Activated effector memory CD4-positive, alpha-beta T cell treated with Interleukin-2 at 50 U/mL for 16 hours (primary cell): ENCODE measurements at regions not wholly inside any gene's neighbourhood (a gene's known extent, or its start where the extent isn't known, plus 50 kb on each side); places are given as distances from the start of the nearest gene placed in this dataset.

Experiments used
- DNase-seq: peaks from one replicate; pipeline ENCODE4 v3.0.0-alpha.2; 2020

DNA sequence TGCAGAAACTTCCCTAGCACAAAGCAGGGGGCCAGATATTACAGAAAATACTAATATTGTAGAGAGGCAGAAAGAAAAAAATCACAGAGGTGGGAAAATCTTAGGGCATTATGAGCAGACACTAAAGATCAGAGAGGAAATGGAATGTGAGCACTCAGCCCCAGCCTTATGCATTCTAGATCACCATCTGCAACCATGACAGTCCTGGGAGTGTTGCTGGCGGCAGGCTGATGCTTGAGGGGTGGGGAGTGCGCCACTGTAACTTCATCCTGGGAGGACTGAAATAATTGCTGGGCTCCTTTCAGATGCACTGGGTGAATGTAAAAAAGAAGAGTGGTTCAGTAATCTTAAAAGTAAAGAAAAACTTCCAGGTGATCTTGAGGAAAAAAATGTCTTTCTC, 427.6 kb upstream of the SEMA6D start:
- DNase-seq: no peak

DNA sequence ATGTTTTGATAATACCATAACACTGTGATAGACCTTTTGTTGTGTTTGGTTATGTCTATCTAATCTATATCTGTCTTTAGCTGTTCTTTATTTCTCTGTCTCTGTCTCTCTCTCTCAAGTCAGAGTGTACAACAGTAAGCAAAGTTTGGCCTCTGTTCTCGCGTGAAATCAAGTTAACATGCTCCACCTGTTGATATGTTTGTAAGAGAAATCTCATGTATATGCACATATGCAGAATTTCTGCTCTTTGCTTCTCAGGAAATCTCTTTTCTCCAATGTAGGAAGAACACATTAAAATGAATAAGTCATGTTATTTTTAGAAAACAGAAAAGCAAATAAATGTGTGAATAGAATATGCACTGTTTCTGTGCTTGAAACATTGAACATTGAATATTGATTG, 425.5 kb upstream of the SEMA6D start:
- no peak for DNase-seq

DNA sequence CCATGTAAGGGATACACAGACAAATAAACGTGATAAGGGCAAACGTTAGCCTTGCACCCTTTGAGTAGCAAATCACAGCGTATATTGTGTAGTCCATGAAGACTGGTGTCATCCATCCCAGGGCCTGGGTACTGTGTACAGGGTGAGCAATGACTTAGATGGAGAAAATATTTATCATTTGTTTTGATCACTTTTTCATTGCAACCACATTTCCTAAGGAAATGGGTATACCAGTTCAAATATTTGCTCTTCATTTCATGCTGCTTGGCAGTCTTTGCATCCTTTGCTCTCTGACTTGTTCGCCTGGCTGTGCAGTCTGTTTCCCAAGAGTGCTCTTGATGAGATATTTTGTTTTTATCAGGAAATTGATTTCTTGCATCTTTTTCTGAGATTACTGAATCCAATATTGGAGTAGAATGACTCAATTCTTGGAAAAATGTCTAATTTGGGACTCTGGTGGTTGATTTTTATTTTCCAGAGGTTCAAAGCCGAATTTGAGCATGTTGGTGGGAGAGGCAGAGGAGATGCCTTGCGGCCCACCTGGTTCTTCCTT, 424.6 kb upstream of the SEMA6D start:
- DNase-seq: no peak

DNA sequence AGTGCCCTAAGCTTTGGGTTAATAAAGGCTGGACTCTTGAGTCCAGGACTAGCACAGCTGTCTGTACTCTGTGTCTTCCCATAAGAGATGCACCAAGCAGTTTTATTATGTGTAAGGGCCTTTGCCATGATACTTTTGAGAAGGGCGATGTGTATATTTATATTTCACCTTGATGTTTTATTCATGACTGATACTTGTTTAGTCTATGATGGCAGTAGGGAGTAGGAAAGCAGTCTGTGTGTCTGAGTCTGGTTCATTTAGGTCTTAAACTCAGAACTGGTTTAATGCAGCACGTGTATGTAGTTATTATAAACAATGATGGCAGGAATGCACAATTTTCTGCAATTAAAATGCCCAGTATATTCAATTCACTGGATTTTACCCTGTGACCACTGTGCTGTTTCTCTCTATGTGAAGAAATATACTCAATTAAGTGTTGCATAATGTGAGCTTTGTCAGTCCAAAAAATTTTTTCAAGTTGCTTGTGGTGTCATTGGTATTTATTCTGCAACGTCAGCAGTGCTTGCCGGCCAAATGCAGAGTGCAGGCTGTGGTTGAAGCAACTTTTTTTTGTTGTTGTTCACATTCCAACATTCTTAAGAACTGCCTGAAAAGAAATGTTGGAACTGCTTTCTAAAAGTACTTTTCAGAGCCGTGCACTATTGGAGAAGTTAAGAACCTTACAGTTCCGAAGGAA, 423.7 kb upstream of the SEMA6D start:
- no peak for DNase-seq

DNA sequence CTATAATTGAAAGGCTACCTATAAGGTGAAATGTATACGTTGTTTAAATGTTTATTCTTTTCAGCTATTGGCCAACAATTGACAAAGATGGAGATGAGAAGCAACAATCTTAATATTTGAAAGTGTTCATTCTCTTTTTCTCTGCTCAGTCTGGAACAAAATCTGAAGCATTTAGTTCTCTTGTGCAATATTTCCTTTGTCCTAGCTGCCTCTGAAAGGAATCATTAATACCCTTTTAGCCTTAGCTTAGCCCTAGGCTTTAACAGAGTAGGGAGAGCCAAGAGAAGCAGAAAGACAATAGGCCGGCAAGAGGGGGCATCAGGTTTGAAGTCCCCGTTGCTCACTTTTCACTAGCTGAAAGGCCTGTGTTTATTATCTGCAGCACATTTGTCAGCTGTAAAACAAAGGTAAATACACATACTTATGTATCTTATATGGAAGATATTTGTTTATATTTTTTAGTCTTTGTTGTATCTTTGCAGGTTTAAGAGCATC, 422.5 kb upstream of the SEMA6D start:
- DNase-seq: no peak

DNA sequence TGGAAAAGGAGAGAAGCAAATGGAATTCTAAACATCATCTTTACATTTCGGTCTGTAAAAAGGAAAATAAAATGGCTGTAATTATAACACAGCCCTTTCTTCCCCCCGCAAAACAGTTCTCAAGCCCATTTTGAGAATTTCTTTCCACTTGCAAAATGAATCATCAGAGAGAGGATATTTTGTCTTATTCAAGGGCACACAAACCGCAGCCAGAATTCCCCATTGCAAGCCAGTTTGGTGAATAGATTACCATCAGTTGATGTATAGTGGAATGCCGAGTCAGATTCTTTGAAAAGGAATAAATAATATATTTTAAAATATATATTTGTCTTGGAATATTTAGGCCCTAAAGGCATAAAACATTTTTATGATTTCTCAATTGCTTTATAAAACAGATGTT, 420.4 kb upstream of the SEMA6D start:
- no peak for DNase-seq

DNA sequence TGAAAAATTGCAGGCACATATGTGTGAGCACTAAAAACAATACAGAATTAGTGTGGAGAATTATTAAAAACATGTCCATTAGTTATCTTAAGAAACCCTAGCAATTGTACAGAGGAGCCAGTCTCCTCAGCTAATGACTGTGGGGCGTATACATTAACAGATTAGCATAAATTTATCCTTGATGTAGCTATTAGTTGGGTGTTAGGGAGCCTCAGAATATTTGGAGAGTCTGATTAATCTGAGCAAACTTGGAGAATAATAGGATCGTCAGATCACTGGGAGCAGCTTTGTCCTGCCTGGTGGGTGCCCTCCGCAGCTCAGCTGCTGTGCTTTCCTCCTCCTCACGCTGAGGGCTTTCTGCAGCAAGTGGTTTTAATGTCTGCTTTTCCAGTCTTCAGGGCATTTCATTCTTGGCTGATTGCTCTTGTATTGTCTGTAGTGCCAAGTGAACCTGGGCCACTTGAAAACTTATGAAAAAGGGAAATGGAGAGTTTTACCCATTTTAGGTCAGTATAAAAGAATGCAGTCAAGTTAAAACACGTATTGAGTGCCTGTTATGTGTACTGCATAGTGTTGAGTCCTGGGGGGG, 417.4 kb upstream of the SEMA6D start:
- no peak for DNase-seq

DNA sequence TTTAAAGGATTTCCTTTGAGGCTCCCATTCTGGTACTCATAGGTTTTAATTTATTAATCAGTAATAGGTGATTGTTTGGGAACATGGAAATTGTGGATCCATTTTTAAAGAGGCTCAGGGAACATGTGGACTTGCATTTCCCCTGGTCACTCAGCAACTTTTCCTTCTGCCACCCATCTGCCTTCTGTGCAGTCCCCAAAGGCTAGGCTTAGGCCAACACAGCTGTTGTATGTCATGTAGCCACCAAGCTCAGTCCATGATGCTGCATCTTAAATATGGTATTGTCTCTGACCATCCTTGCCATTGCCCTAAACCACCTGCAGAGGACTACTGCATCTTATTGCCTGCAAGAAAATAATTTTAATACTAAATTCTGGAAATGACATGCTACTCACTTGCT, 416.7 kb upstream of the SEMA6D start:
- DNase-seq: no peak

DNA sequence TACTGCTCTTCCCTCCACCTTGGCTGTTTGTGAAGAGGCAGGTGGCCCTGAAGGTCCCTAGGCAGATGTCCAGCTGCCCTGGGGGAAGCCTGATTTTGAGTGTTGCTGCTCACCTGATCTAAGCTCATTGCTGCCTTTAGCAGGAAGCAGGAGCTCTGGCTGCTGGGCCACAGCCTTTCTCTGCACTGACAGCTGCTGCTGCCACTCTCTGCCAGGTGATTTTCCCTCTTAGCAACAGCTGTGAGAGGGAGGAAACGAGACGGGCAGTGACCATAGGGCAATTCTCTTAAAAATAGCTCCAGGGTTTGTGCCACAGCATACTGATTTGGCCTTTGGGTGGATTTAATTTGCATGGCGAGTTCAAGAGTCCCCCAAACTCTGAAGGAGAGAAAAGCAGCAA, 415.8 kb upstream of the SEMA6D start:
- no peak for DNase-seq

DNA sequence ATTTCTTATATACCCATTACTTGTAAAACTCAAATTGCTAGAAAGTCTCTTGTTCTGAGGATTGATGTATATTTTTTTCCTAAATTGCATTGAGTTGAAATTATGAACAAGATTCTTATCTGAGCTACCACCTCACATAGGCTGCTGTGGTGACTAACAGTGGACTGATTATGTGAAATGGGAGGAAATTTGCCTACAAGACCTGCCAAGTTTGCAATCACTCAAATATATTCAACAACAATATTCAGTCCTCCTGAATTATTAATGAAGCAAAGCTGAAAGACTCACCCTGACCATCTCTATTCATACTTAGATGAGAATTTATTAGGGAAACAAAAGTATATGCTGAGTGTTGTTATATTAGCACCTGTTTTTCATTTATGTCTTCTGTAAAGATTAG, 412.6 kb upstream of the SEMA6D start:
- DNase-seq: no peak

DNA sequence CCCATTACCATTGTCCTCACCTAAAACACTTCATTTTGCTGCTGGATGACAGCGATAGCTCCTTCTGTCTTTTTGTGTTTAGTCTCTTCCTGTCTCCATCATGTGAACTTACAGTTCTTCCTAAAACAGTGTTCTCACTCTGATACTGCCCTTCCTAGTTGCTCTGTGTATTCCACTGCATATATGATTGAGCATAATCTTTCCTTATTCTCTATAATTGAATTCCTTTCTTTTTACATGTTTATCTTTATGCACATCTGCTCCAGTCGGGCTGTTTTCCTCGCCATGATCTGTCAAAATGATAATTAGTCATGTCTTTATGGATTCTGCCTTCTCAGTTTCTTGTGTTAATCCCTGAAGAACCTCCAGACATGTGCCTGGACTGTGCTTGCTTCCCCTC, 405.1 kb upstream of the SEMA6D start:
- DNase-seq: no peak

DNA sequence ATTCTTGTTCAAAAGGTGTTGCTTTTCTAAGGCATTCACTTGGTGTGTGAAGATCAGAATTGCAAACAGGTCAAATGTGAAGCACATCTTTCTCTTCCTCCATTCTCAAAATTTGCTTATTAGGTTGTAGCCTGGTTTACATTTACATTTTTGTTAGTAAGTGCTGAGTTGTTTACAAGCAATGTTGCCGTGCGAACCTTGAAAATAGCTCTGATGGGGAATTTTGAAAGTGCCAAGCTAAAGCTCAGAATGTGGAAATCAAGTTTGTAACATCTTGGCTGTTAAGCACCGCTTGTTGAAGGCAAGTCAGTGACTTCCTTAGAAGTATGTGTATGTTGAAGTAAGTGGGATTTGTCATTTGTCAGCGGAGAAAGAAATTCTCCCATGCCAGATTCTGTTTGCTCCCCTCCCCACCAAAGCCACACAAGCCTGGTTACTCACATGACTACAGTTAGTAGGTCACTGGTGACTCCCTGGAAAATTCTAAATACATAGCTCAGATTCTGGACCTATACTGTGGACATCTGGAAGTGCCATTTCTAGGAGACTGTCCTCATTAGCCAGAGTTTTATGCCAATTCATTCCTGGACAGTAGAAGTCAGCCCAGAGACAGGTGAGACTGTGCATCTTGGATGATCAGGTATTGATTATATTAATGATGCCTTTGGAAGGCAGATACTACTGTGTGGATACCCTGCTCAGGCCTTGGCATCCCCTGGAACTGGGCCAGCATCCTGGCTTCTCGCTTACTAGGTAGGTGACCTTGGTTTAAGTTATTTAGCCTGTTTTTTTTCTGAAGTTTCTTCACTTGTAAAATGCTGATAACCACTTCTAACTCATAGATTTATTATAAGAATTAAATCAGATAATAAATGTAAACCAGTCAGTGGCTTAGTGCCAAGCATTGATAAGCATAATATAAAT, 390.6 kb upstream of the SEMA6D start:
- no peak for DNase-seq

DNA sequence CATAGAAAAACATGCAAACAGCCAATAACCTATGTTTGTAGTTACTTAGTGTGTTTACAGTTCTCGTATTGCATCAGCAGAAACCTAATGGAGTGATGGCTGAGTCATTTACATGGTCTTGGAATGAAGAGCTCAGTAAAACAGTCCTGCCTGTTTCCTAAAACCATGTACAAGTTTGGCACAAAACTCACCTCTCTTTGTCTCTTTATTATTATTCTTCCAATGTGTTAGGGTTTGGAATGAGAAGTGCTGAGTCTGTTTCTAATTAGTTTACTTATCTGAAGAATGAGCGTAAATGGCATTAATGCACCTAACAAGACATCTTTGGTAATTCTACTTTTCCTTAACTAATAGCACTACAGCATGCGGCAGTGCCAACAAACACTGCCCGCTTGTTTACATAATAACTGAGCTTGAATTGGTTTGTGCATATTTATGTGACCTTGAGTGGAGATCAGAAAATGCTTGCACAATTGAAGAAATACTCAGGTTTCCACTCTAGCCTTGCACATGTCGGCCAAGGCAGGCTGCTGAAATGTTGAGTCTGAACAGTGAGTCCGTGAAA, 385.4 kb upstream of the SEMA6D start:
- no peak for DNase-seq

DNA sequence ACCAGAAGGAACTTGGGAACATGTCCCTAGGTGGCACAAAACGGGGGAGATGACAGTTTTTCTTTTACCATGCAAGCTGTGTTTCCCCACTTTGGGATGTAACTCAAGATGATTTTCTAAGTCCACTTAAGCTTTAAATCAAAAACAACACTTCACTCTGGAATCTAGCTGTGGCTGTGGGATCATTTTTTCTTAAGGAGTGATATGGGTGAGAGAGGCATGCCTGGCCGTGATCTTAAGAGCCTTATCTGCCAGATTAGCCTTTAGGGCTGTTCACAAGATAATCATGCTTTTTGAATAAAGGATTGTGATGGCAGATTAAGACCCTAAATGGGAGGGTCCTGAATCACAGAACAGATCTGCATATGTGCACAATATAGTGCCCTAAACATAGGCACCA, 384.8 kb upstream of the SEMA6D start:
- DNase-seq: no peak

DNA sequence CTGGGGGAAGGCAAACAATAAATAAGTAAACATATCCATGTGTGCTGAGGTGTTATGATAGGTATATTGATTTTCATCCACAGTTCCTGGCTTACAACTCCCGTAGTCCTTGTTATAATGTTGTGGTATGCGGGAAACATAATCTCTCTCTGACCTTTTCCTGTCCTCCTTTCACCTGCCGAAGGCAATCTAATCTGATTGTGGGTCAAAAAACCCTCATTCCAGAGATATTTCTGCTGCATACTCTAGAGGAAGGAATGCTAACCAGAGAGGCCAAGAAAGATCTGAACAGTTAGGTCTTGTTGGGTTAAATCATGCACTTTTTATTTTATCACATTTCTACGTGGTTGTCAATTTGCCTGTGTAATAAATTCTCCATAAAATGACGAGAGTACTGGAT, 383.6 kb upstream of the SEMA6D start:
- DNase-seq: no peak

DNA sequence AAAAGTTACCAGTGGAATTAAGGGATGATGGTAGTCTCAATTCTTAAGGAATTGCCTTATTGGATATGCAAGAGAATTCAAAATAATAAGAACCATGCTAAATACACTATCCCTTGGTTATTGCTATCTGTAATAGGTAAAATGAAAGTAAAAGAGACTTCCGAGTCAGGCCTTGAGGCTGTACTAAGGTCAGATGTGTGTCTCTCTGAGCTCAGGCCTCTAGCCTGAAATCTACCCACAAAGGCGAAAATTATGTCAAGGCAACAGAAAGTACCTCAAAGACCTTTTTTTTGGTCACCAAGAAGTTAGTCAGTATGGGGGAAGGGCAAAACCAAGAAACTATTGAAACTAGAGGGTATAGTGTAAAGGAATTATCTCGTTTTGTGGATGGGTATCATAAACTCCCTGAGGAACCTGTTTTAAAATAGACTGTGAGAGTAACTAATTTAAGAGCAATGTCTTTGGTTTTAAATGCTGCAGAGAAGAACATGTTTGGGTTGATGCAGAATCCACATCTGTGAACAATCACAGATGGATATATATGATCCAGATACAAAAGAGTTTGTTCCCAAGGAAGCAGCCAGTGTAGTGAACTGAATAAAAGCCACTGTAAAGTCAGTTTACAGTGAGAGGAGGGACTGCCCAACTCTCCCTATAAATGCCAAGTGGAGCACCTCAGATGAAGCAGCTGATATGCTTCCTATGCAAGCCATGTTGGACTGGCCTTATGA, 382.3 kb upstream of the SEMA6D start:
- no peak for DNase-seq

DNA sequence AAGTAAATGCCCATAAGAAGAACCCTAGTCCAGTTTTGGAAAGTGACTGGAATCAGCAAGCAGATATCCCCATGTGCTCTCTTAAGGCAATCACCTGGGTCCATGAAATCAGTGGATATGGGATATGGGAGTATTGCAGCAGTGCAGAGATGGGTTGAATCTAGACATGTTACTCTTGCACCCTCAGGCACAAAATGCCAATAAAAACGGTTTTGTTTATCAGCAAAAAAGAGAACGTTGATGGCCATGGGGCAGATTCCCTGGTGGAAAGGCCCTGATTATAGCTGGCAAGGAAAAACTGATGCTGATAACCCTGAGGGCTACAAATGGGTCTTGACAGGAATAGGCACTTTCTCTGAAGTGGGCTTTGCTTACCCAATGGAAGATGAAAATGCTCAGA, 380.2 kb upstream of the SEMA6D start:
- DNase-seq: no peak

DNA sequence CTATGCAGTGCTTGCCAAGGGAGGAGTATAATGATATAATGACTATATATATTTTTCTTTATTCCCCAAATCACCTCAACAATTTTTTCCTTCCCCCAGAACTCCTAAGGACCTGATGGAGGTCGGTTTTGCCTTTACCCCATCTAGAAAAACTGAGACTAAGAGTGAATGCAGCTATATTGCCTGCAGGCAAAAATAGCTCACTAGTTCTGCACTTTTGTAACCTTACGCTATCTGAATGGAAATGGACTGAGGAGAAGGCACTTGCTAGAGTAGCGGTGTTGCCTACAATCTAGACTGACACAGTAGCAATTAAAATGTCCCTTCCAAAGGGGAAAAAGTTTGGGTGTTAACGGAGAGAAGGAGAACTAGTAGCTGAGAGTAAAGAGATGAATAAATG, 379.5 kb upstream of the SEMA6D start:
- DNase-seq: no peak

DNA sequence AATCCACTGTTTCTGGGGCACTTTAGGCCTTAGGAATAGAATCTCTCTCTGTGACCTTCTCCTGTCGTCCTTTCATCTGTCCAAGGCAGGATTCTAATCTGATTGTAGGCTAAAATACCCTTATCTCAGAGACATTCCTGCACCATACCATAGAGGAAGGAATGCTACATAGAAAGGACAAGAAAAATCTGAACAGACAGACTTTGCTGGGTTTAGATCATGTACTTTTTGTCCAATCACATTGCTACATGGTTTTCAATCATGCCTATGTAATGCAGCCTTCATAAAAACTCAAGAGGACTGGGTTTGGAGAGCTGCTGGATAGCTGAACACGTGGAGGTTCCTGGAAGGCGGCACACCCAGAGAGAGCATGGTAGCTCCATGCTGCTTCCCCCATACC, 378.5 kb upstream of the SEMA6D start:
- DNase-seq: no peak

DNA sequence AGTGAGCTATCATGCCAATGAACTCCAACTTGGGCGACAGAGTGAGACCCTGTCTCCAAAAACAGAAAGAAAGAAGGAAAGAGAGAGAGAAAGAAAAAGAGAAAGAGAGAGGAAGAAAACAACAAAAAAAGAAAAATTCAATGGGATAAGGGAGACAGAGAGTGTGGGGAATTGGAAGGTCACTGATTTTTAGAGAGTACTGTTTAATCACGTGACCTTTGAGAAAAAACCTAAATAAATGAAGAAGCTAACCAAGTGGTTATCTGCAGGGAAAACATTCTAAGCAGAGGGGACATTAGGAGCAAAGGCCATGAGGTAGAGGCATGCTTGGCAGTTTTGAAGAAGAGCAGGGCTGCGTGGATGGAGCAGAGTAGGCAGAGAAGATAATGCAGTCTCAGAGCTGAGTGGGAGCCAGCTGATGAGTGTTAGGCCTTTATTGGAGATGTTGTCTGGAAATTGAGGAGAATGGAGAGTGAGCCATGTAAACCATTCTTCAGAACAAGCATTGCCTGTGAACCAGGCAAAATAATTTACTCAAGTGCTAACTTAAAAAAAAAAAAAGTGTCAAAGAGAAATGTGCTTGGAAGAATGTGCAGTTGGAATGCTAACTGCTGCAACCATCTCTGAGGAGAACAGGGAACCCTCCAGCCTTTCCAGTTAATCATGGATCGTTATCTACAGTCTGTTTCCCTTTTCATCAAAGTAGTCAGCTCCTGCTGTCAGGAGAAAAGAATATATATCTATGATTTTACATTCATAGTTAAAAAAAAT, 377.3 kb upstream of the SEMA6D start:
- DNase-seq: no peak

DNA sequence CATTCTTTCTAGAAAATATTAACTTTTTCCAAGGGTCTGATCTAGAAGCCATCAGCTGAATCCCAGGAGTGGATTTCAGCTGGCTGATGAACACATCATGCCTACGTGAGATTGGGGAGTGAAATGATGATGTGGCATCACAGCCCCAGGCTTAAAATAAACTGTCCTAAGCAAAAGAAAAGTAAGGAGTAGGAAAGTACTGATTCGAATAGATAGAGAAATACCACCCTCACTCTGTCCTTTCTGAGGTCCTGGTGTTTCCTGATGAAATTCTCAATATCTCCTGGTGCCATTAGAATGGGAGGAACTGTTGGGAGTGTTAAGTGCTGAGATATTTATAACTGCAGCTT, 376.8 kb upstream of the SEMA6D start:
- no peak for DNase-seq

DNA sequence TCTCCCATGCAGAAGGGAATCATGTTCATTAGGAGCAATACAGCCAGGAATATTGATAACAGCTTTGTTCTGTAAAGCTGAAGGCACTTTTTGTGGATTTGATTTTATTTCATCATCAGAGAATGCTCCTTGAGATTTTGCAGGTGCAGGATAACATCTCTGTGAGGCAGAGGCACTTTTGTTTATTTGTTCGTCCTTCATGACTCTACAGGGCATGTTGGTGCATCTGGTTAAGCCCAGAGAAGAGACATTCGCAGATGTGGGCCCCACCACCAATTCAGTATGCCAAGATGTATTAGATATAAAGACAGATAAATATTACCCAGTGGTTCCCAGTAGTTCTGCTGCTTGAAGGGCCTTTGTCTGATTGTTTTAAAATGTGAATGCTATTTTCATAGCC, 368.1 kb upstream of the SEMA6D start:
- no peak for DNase-seq
